Stomach (tissue), 4 donors: ENCODE measurements at regions not wholly inside any gene's neighbourhood (a gene's known extent, or its start where the extent isn't known, plus 50 kb on each side); places are given as distances from the start of the nearest gene placed in this dataset.

ENCODE experiments used
- POLR2A ChIP-seq, 4 donors: fragments of 450-650 bp; IDR thresholded peaks; one replicate each; pipeline ENCODE4 v1.6.1; 2016; ENCODE audit warnings: antibody characterized with exemption in 4 of 4, control low read depth in 2 of 4, mild to moderate bottlenecking in 1 of 4, moderate library complexity in 1 of 4
- POLR2AphosphoS5 ChIP-seq, 3 donors: sonication (generic); formaldehyde crosslinking; IDR thresholded peaks; one replicate each; pipeline ENCODE4 v1.6.1; 2016; ENCODE audit warnings: antibody characterized with exemption in 3 of 3

- no peak for TF ChIP-seq POLR2A (IDR thresholded peaks at IDR 0.05)
- no peak for TF ChIP-seq POLR2AphosphoS5 (IDR thresholded peaks at IDR 0.05)
Measured at GRCh38 chr2:65979446-65979845, 455.5 kb upstream of the MEIS1 start.
